IMR-90 (cell line): ENCODE measurements at regions not wholly inside any gene's neighbourhood (a gene's known extent, or its start where the extent isn't known, plus 50 kb on each side); places are given as distances from the start of the nearest gene placed in this dataset.

Experiments used
- ATAC-seq: fragments of 200-7000 bp; cut with Tn5 transposase; 2 replicates; pipeline ENCODE4 v1.9.1; 2020; ENCODE audit warnings: low read depth, mild to moderate bottlenecking, moderate library complexity
- BruUV-seq: library from RNA; stranded (reverse); fragments of 400-500 nt; replicated peaks from 2 replicates; lab custom pipeline; 2021; lab: Mats Ljungman, UMichigan
- CTCF ChIA-PET: fragments of 300-600 bp; formaldehyde crosslinking; extraction: SDS; loops from one replicate; lab custom pipeline; 2021; ENCODE audit warnings: antibody characterized with exemption; lab: Yijun Ruan, JAX
- POLR2A ChIA-PET: fragments of 300-600 bp; sonication (Branson Sonifier 250); formaldehyde crosslinking; loops from one replicate; lab custom pipeline; 2022; ENCODE audit warnings: antibody characterized with exemption; ENCODE audit not compliant: unreplicated experiment; lab: Charles Lee
- DNase-seq: peaks from one replicate; pipeline ENCODE4 v3.0.0; 2013
- H2AFZ ChIP-seq: replicated peaks from 2 replicates; pipeline ENCODE3; 2013; ENCODE audit warnings: low read length, mild to moderate bottlenecking; ENCODE audit not compliant: poor library complexity
- H2AK5ac ChIP-seq: 2 replicates; pipeline ENCODE4 v1.6.1; 2013; ENCODE audit warnings: low read depth, low read length, inconsistent platforms
- H2AK9ac ChIP-seq: replicated peaks from 2 replicates; pipeline ENCODE3; 2013; ENCODE audit warnings: mild to moderate bottlenecking, low read depth, low read length, moderate library complexity; ENCODE audit not compliant: poor library complexity
- H2BK120ac ChIP-seq: 2 replicates; pipeline ENCODE4 v1.6.1; 2013; ENCODE audit warnings: low read depth, low read length, inconsistent platforms
- H2BK15ac ChIP-seq: 3 replicates; pipeline ENCODE4 v1.6.1; 2013; ENCODE audit warnings: low read depth, low read length, inconsistent platforms
- H2BK20ac ChIP-seq: 2 replicates; pipeline ENCODE4 v1.6.1; 2013; ENCODE audit warnings: low read depth, mild to moderate bottlenecking, inconsistent platforms, low read length, moderate library complexity
- H2BK5ac ChIP-seq: 2 replicates; pipeline ENCODE4 v1.6.1; 2013; ENCODE audit warnings: mild to moderate bottlenecking, low read depth, low read length, inconsistent platforms; ENCODE audit not compliant: poor library complexity, severe bottlenecking
- H3K14ac ChIP-seq: replicated peaks from 2 replicates; pipeline ENCODE4 v1.6.1; 2013; ENCODE audit warnings: low read depth, low read length, inconsistent platforms
- H3K18ac ChIP-seq: 2 replicates; pipeline ENCODE4 v1.6.1; 2013; ENCODE audit warnings: low read depth, low read length, control low read depth
- H3K23ac ChIP-seq: 2 replicates; pipeline ENCODE4 v1.6.1; 2013; ENCODE audit warnings: low read depth, low read length, inconsistent platforms
- H3K27ac ChIP-seq: 2 replicates; pipeline ENCODE4 v1.5.1; 2013; ENCODE audit warnings: mild to moderate bottlenecking, control low read depth, low read length; ENCODE audit not compliant: insufficient read depth
- H3K27me3 ChIP-seq: 2 replicates; pipeline ENCODE4 v1.6.1; 2013; ENCODE audit warnings: low read length; ENCODE audit not compliant: control insufficient read depth, insufficient read depth
- H3K36me3 ChIP-seq: 2 replicates; pipeline ENCODE4 v1.6.1; 2013; ENCODE audit warnings: low read length, mixed read lengths; ENCODE audit not compliant: control insufficient read depth, insufficient read depth
- H3K4ac ChIP-seq: 2 replicates; pipeline ENCODE4 v1.6.1; 2013; ENCODE audit warnings: low read depth, low read length, inconsistent platforms
- H3K4me1 ChIP-seq: 2 replicates; pipeline ENCODE4 v1.6.1; 2013; ENCODE audit warnings: low read length, mixed read lengths; ENCODE audit not compliant: control insufficient read depth, insufficient read depth
- H3K4me2 ChIP-seq: 2 replicates; pipeline ENCODE4 v1.6.1; 2013; ENCODE audit warnings: low read depth, mild to moderate bottlenecking, control low read depth, low read length, moderate library complexity
- H3K4me3 ChIP-seq: 2 replicates; pipeline ENCODE4 v1.5.1; 2013; ENCODE audit warnings: low read depth, mild to moderate bottlenecking, control low read depth, low read length, moderate library complexity; ENCODE audit not compliant: insufficient read depth
- H3K56ac ChIP-seq: 2 replicates; pipeline ENCODE4 v1.6.1; 2013; ENCODE audit warnings: low read length, inconsistent platforms; ENCODE audit not compliant: insufficient read depth; ENCODE audit errors: extremely low read depth
- H3K79me1 ChIP-seq, 2 experiments: 2 replicates each; pipeline ENCODE4 v1.6.1; 2013; ENCODE audit warnings: low read length in 2 of 2, inconsistent platforms in 1 of 2, low read depth in 1 of 2
- H3K9ac ChIP-seq: 2 replicates; pipeline ENCODE4 v1.6.1; 2013; ENCODE audit warnings: low read depth, low read length, control low read depth
- H3K9me1 ChIP-seq: 2 replicates; pipeline ENCODE4 v1.6.1; 2013; ENCODE audit warnings: low read length, inconsistent platforms; ENCODE audit not compliant: insufficient read depth
- H3K9me3 ChIP-seq: 2 replicates; pipeline ENCODE4 v1.6.1; 2013; ENCODE audit warnings: low read length; ENCODE audit not compliant: control insufficient read depth, insufficient read depth
- H4K20me1 ChIP-seq: 2 replicates; pipeline ENCODE4 v1.6.1; 2013; ENCODE audit warnings: low read length, inconsistent platforms; ENCODE audit not compliant: insufficient read depth
- H4K5ac ChIP-seq: 2 replicates; pipeline ENCODE4 v1.6.1; 2013; ENCODE audit warnings: mild to moderate bottlenecking, low read depth, low read length, control low read depth
- H4K8ac ChIP-seq, 2 experiments: 2 replicates each; pipeline ENCODE4 v1.6.1; 2013; ENCODE audit warnings: low read depth in 2 of 2, low read length in 2 of 2, control low read depth in 1 of 2, inconsistent platforms in 1 of 2
- H4K91ac ChIP-seq: 2 replicates; pipeline ENCODE4 v1.6.1; 2013; ENCODE audit warnings: low read depth, low read length, inconsistent platforms; ENCODE audit not compliant: insufficient read depth
- BHLHE40 ChIP-seq: fragments of 150-350 bp; IDR thresholded peaks from 2 replicates; pipeline ENCODE4 v1.6.1; 2016; ENCODE audit warnings: mild to moderate bottlenecking, low read depth, low read length
- CHD1 ChIP-seq: IDR thresholded peaks from 2 replicates; pipeline ENCODE4 v1.6.1; 2012; ENCODE audit warnings: low read depth, low read length, improper control_type of control experiment
- MAFK ChIP-seq: IDR thresholded peaks from 2 replicates; pipeline ENCODE4 v1.6.1; 2012; ENCODE audit warnings: low read depth, low read length, improper control_type of control experiment
- POLR2A ChIP-seq: IDR thresholded peaks from 2 replicates; pipeline ENCODE4 v1.6.1; 2012; ENCODE audit warnings: mild to moderate bottlenecking, low read depth, low read length
- RFX5 ChIP-seq: IDR thresholded peaks from 2 replicates; pipeline ENCODE4 v1.8.0; 2012; ENCODE audit warnings: low read depth, mild to moderate bottlenecking, low read length, moderate library complexity
- SMC3 ChIP-seq: fragments of 150-350 bp; IDR thresholded peaks from 2 replicates; pipeline ENCODE4 v1.6.1; 2016; ENCODE audit warnings: low read depth, mild to moderate bottlenecking, antibody characterized with exemption, low read length, moderate library complexity
- WGBS, 2 experiments: methylation state at CpG; one replicate each; pipeline versions ENCODE4 v1.1.5 to v1.1.7; 2013; ENCODE audit warnings: missing lambda C conversion rate in 2 of 2; ENCODE audit not compliant: insufficient read length in 1 of 2; ENCODE audit errors: extremely low coverage in 2 of 2; 5-methylcytosine and 5-hydroxymethylcytosine counted together
- dilution Hi-C: fragments of 300-500 bp; cut with HindIII; formaldehyde crosslinking; loops from one replicate; pipeline ENCODE4 v1.14.3; 2018; ENCODE audit warnings: low sequenced_read_pairs; ENCODE audit not compliant: unreplicated experiment
- in situ Hi-C: fragments of 300-500 bp; cut with MboI; formaldehyde crosslinking; loops from 3 replicates; pipeline ENCODE4 v1.14.3; 2019; ENCODE audit warnings: low sequenced_read_pairs, inconsistent platforms, mixed read lengths
- intact Hi-C: fragments of 100-400 bp; cut with micrococcal nuclease; formaldehyde crosslinking; loops from 2 replicates; pipeline ENCODE4 v1.10.0; 2022

- dilution Hi-C loops: no loop called here
- no peak overlapping the region for H4K5ac ChIP-seq
- H2BK5ac ChIP-seq: no peak overlapping the region
- CTCF ChIA-PET: no interaction called here
- peaks cover 2% of the 10 kb centered on the region for H3K9me1 ChIP-seq
- H2AK5ac ChIP-seq: no peak overlapping the region
- H3K27me3 ChIP-seq: no peaks in the 10 kb centered on the region
- no peaks in the 10 kb centered on the region for H4K20me1 ChIP-seq
- no peak overlapping the region for H3K23ac ChIP-seq
- H3K18ac ChIP-seq: no peak overlapping the region
- no peak overlapping the region for H4K8ac ChIP-seq
- no peak overlapping the region for H2AFZ ChIP-seq
- no peak overlapping the region for H4K91ac ChIP-seq
- no peak overlapping the region for H3K9ac ChIP-seq
- H2BK120ac ChIP-seq: no peak overlapping the region
- H2BK15ac ChIP-seq: no peak overlapping the region
- TF ChIP-seq CHD1: no peak
- TF ChIP-seq MAFK: peak; percentile 32; the same call in 1 of the 2 replicates
- no peak for TF ChIP-seq SMC3
- TF ChIP-seq RFX5: no peak
- no peak for TF ChIP-seq BHLHE40
- TF ChIP-seq POLR2A: no peak
- no peak overlapping the region for H3K4ac ChIP-seq
- DNase-seq (peak; percentile 28), ATAC-seq (no peak)
- no peaks in the 10 kb centered on the region for H3K79me1 ChIP-seq
- in situ Hi-C loops: no loop called here
- no peak overlapping the region for H3K4me2 ChIP-seq
- WGBS, 2 experiments: no CpG with 5 or more reads among the region's 3 CpGs
- H2AK9ac ChIP-seq: no peak overlapping the region
- H3K14ac ChIP-seq: no peak overlapping the region
- no peak overlapping the region for H3K27ac ChIP-seq
- no peaks in the 10 kb centered on the region for H3K4me1 ChIP-seq
- POLR2A ChIA-PET: no interaction called here
- peaks cover 9% of the 10 kb centered on the region for H3K9me3 ChIP-seq
- no peak overlapping the region for H2BK20ac ChIP-seq
- H3K56ac ChIP-seq: no peak overlapping the region
- no peak overlapping the region for H3K4me3 ChIP-seq
- no TSS peak for BruUV-seq
- intact Hi-C loops: no loop called here
- H3K36me3 ChIP-seq: no peaks in the 10 kb centered on the region
Observed at GRCh38 chr15:58292751-58293175, 139.0 kb upstream of the LIPC start.
